ENCODE measurements at regions not wholly inside any gene's neighbourhood (a gene's known extent, or its start where the extent isn't known, plus 50 kb on each side); places are given as distances from the start of the nearest gene placed in this dataset.

GRCh38 chr1:4345094-4345493 is 309.3 kb upstream of the AJAP1 start:
- Histone ChIP-seq H3K9me2 (replicated peaks; ENCODE audit: insufficient read depth, low read length) (no peaks in the 10 kb centered on the region), H3K4me2 (ENCODE audit: low read depth, low read length, poor library complexity, severe bottlenecking) (no peak overlapping the region)

GRCh38 chr1:4346131-4346530 is 308.3 kb upstream of the AJAP1 start:
- H3K79me2 ChIP-seq (ENCODE audit: insufficient read depth, low read length) = no peaks in the 10 kb centered on the region
- H3K4me2 ChIP-seq (ENCODE audit: low read depth, low read length, poor library complexity, severe bottlenecking) = no peak overlapping the region
- no peaks in the 10 kb centered on the region for H3F3A ChIP-seq (ENCODE audit: insufficient read depth)
- H4K20me1 ChIP-seq (ENCODE audit: low read depth, low read length) = no peaks in the 10 kb centered on the region
- no peaks in the 10 kb centered on the region for H3K9me3 ChIP-seq (ENCODE audit: insufficient read depth, low read length)
- no peaks in the 10 kb centered on the region for H3K27me3 ChIP-seq (ENCODE audit: low read length)
- H3K27ac ChIP-seq (ENCODE audit: low read depth, low read length) = no peak overlapping the region
- H3K9ac ChIP-seq (ENCODE audit: low read length) = no peak overlapping the region
- no peaks in the 10 kb centered on the region for H3K9me2 ChIP-seq (replicated peaks; ENCODE audit: insufficient read depth, low read length)
- no peak overlapping the region for H3K4me3 ChIP-seq (ENCODE audit: insufficient read depth, low read length, poor library complexity, severe bottlenecking)
- TF ChIP-seq CTCF (IDR thresholded peaks at IDR 0.05; ENCODE audit: insufficient read depth, low read length, poor library complexity, severe bottlenecking) (no peak), EZH2phosphoT487 (conservative IDR thresholded peaks at IDR 0.05; ENCODE audit: low read length) (no peak)
- no peaks in the 10 kb centered on the region for H3K36me3 ChIP-seq (ENCODE audit: low read length)
- no peak overlapping the region for H2AFZ ChIP-seq (ENCODE audit: low read depth, low read length, severe bottlenecking)

More at GRCh38 chr1:4345094-4345493, 309.3 kb upstream of the AJAP1 start:
- no peaks in the 10 kb centered on the region for H3K27me3 ChIP-seq (ENCODE audit: low read length)
- H3K27ac ChIP-seq (ENCODE audit: low read depth, low read length) = no peak overlapping the region
- H3K9me3 ChIP-seq (ENCODE audit: insufficient read depth, low read length) = no peaks in the 10 kb centered on the region
- no peaks in the 10 kb centered on the region for H3F3A ChIP-seq (ENCODE audit: insufficient read depth)
- H3K79me2 ChIP-seq (ENCODE audit: insufficient read depth, low read length) = no peaks in the 10 kb centered on the region
- no peak for TF ChIP-seq CTCF (IDR thresholded peaks at IDR 0.05; ENCODE audit: insufficient read depth, low read length, poor library complexity, severe bottlenecking)
- TF ChIP-seq EZH2phosphoT487 (conservative IDR thresholded peaks at IDR 0.05; ENCODE audit: low read length) = no peak
- no peak overlapping the region for H3K4me3 ChIP-seq (ENCODE audit: insufficient read depth, low read length, poor library complexity, severe bottlenecking)
- no peaks in the 10 kb centered on the region for H3K36me3 ChIP-seq (ENCODE audit: low read length)
- no peaks in the 10 kb centered on the region for H4K20me1 ChIP-seq (ENCODE audit: low read depth, low read length)
- no peak overlapping the region for H2AFZ ChIP-seq (ENCODE audit: low read depth, low read length, severe bottlenecking)
- no peak overlapping the region for H3K9ac ChIP-seq (ENCODE audit: low read length)

- Histone ChIP-seq H3K79me2 (ENCODE audit: insufficient read depth, low read length) (no peaks in the 10 kb centered on the region), H4K20me1 (ENCODE audit: low read depth, low read length) (no peaks in the 10 kb centered on the region), H2AFZ (ENCODE audit: low read depth, low read length, severe bottlenecking) (no peak overlapping the region), H3K9ac (ENCODE audit: low read length) (no peak overlapping the region), H3K27me3 (ENCODE audit: low read length) (no peaks in the 10 kb centered on the region), H3K4me2 (ENCODE audit: low read depth, low read length, poor library complexity, severe bottlenecking) (no peak overlapping the region), H3K36me3 (ENCODE audit: low read length) (no peaks in the 10 kb centered on the region), H3K27ac (ENCODE audit: low read depth, low read length) (no peak overlapping the region), H3K9me3 (ENCODE audit: insufficient read depth, low read length) (no peaks in the 10 kb centered on the region), H3F3A (ENCODE audit: insufficient read depth) (no peaks in the 10 kb centered on the region), H3K9me2 (replicated peaks; ENCODE audit: insufficient read depth, low read length) (no peaks in the 10 kb centered on the region), H3K4me3 (ENCODE audit: insufficient read depth, low read length, poor library complexity, severe bottlenecking) (no peak overlapping the region)
- TF ChIP-seq EZH2phosphoT487 (conservative IDR thresholded peaks at IDR 0.05; ENCODE audit: low read length) = no peak
- no peak for TF ChIP-seq CTCF (IDR thresholded peaks at IDR 0.05; ENCODE audit: insufficient read depth, low read length, poor library complexity, severe bottlenecking)
Measured at GRCh38 chr1:4351453-4351852, 303.0 kb upstream of the AJAP1 start.
